Liver (tissue), 8 donors: ENCODE measurements at regions not wholly inside any gene's neighbourhood (a gene's known extent, or its start where the extent isn't known, plus 50 kb on each side); places are given as distances from the start of the nearest gene placed in this dataset.

Experiments used
- DNase-seq: peaks from one replicate; pipeline ENCODE4 v3.0.0-alpha.2; 2017; ENCODE audit warnings: low spot score
- H3K27ac ChIP-seq, 2 donors: one replicate each; pipeline ENCODE4 v1.7.0; 2013; ENCODE audit warnings: inconsistent platforms in 2 of 2, low read length in 2 of 2, control low read depth in 1 of 2, low read depth in 1 of 2, mild to moderate bottlenecking in 1 of 2
- H3K27me3 ChIP-seq, 4 donors: one replicate each; pipeline versions ENCODE4 v1.6.1 to v1.7.0; 2013; ENCODE audit warnings: low read length in 3 of 4, inconsistent platforms in 1 of 4, mild to moderate bottlenecking in 1 of 4, moderate library complexity in 1 of 4; ENCODE audit not compliant: control insufficient read depth in 4 of 4, insufficient read depth in 4 of 4
- H3K36me3 ChIP-seq, 4 donors: one replicate each; pipeline versions ENCODE4 v1.6.1 to v1.7.0; 2013; ENCODE audit warnings: low read length in 3 of 4, mild to moderate bottlenecking in 3 of 4, low read depth in 1 of 4, moderate library complexity in 1 of 4; ENCODE audit not compliant: control insufficient read depth in 4 of 4, insufficient read depth in 3 of 4
- H3K4me1 ChIP-seq, 4 donors: one replicate each; pipeline versions ENCODE4 v1.6.1 to v1.7.0; 2013; ENCODE audit warnings: low read length in 3 of 4, mild to moderate bottlenecking in 3 of 4, moderate library complexity in 1 of 4; ENCODE audit not compliant: control insufficient read depth in 4 of 4, insufficient read depth in 4 of 4
- H3K4me3 ChIP-seq, 3 donors: one replicate each; pipeline versions ENCODE4 v1.6.1 to v1.7.0; 2013; ENCODE audit warnings: low read length in 3 of 3, control low read depth in 1 of 3, low read depth in 1 of 3, mild to moderate bottlenecking in 1 of 3
- H3K9ac ChIP-seq, 2 donors: one replicate each; pipeline ENCODE4 v1.7.0; 2013; ENCODE audit warnings: low read length in 2 of 2, mild to moderate bottlenecking in 2 of 2, moderate library complexity in 2 of 2, control low read depth in 1 of 2, low read depth in 1 of 2
- H3K9me3 ChIP-seq, 4 donors: one replicate each; pipeline versions ENCODE4 v1.6.1 to v1.7.0; 2013; ENCODE audit warnings: low read length in 3 of 4; ENCODE audit not compliant: control insufficient read depth in 4 of 4
- ATF3 ChIP-seq: IDR thresholded peaks from 2 replicates; pipeline ENCODE4 v1.6.1; 2016; ENCODE audit warnings: antibody characterized with exemption
- CTCF ChIP-seq: fragments of 150-350 bp; IDR thresholded peaks from 2 replicates; pipeline ENCODE4 v1.5.1; 2017; ENCODE audit warnings: improper control_type of control experiment, low read depth, low read length; ENCODE audit not compliant: missing input control
- FOXA1 ChIP-seq: IDR thresholded peaks from 2 replicates; pipeline ENCODE4 v1.6.1; 2016; ENCODE audit warnings: antibody characterized with exemption
- FOXA2 ChIP-seq: IDR thresholded peaks from 2 replicates; pipeline ENCODE4 v1.6.1; 2016; ENCODE audit warnings: antibody characterized with exemption
- GABPA ChIP-seq, 2 donors: IDR thresholded peaks in 1 of 2; conservative IDR thresholded peaks in 1 of 2; 2 replicates each; pipeline ENCODE4 v1.6.1; 2016; ENCODE audit warnings: antibody characterized with exemption in 2 of 2, mild to moderate bottlenecking in 1 of 2, moderate library complexity in 1 of 2
- HNF4A ChIP-seq, 2 donors: conservative IDR thresholded peaks; 2 replicates each; pipeline ENCODE4 v1.6.1; 2016; ENCODE audit warnings: antibody characterized with exemption in 2 of 2, mild to moderate bottlenecking in 2 of 2
- HNF4G ChIP-seq: IDR thresholded peaks from 2 replicates; pipeline ENCODE4 v1.6.1; 2016; ENCODE audit warnings: antibody characterized with exemption
- JUND ChIP-seq, 2 donors: IDR thresholded peaks; 2 replicates each; pipeline ENCODE4 v1.6.1; 2016; ENCODE audit warnings: antibody characterized with exemption in 2 of 2
- MAX ChIP-seq: IDR thresholded peaks from 2 replicates; pipeline ENCODE4 v1.6.1; 2016; ENCODE audit warnings: antibody characterized with exemption
- NR2F2 ChIP-seq: IDR thresholded peaks from 2 replicates; pipeline ENCODE4 v1.6.1; 2016; ENCODE audit warnings: antibody characterized with exemption
- RAD21 ChIP-seq, 2 donors: IDR thresholded peaks; 2 replicates each; pipeline ENCODE4 v1.6.1; 2016; ENCODE audit warnings: antibody characterized with exemption in 2 of 2, mild to moderate bottlenecking in 2 of 2
- REST ChIP-seq: IDR thresholded peaks from 2 replicates; pipeline ENCODE4 v1.6.1; 2016; ENCODE audit warnings: antibody characterized with exemption, mild to moderate bottlenecking
- RXRA ChIP-seq, 2 donors: IDR thresholded peaks; 2 replicates each; pipeline ENCODE4 v1.6.1; 2017 to 2018; ENCODE audit warnings: antibody characterized with exemption in 2 of 2, mild to moderate bottlenecking in 1 of 2
- SP1 ChIP-seq: IDR thresholded peaks from 2 replicates; pipeline ENCODE4 v1.6.1; 2018; ENCODE audit warnings: antibody characterized with exemption, mild to moderate bottlenecking
- TAF1 ChIP-seq: conservative IDR thresholded peaks from 2 replicates; pipeline ENCODE4 v1.6.1; 2016; ENCODE audit warnings: antibody characterized with exemption, mild to moderate bottlenecking
- YY1 ChIP-seq: IDR thresholded peaks from 2 replicates; pipeline ENCODE4 v1.6.1; 2016; ENCODE audit warnings: antibody characterized with exemption, mild to moderate bottlenecking
- WGBS: extraction: QIAGEN DNeasy Blood & Tissue Kit; methylation state at CpG from one replicate; pipeline ENCODE4 v1.1.7; 2013; 5-methylcytosine and 5-hydroxymethylcytosine counted together
- donor health status: healthy.
- donor health status: healthy.
- donor health status: healthy.
- donor health status: healthy.
- donor health status: healthy.

- Histone ChIP-seq H3K27ac (no peak overlapping the region), H3K4me1 (no peaks in the 10 kb centered on the region), H3K27me3 (no peaks in the 10 kb centered on the region), H3K4me3 (no peak overlapping the region), H3K36me3 (no peaks in the 10 kb centered on the region), H3K9ac (no peak overlapping the region), H3K9me3 (peaks cover 0 to 4% (median 0%) of the 10 kb centered on the region in 4 donors)
- DNase-seq, result no peak
- TF ChIP-seq SP1, result no peak
- WGBS, result 70% methylated on average over 4 of the region's 4 CpGs
These were observed 118.2 kb downstream of the CDC5L start for GRCh38 chr6:44505751-44506150.

- Histone ChIP-seq H3K4me1 (no peaks in the 10 kb centered on the region), H3K27ac (no peak overlapping the region), H3K27me3 (no peaks in the 10 kb centered on the region), H3K36me3 (no peaks in the 10 kb centered on the region), H3K9me3 (no peaks in the 10 kb centered on the region), H3K4me3 (no peak overlapping the region), H3K9ac (no peak overlapping the region)
- TF ChIP-seq RAD21 (IDR thresholded peaks at IDR 0.05) (no peak), REST (no peak), RXRA (IDR thresholded peaks at IDR 0.05) (no peak), YY1 (no peak), HNF4G (no peak), FOXA2 (no peak), TAF1 (no peak), ATF3 (no peak), MAX (no peak), FOXA1 (no peak), HNF4A (conservative IDR thresholded peaks at IDR 0.05) (no peak), SP1 (no peak)
- DNase-seq, result no peak
- 94% methylated on average over 1 of the region's 1 CpG for WGBS
These were observed 119.5 kb downstream of the CDC5L start for GRCh38 chr6:44507014-44507413.

- no peaks in the 10 kb centered on the region for H3K9me3 ChIP-seq
- no peak overlapping the region for H3K4me3 ChIP-seq
- no peaks in the 10 kb centered on the region for H3K4me1 ChIP-seq
- H3K27ac ChIP-seq, result no peak overlapping the region
- H3K36me3 ChIP-seq, result no peaks in the 10 kb centered on the region
- no peak for DNase-seq
- 99% methylated on average over 1 of the region's 1 CpG for WGBS
- no peaks in the 10 kb centered on the region for H3K27me3 ChIP-seq
- no peak overlapping the region for H3K9ac ChIP-seq
- TF ChIP-seq MAX, result no peak
- TF ChIP-seq GABPA (IDR thresholded peaks at IDR 0.05 in 1 of 2, conservative IDR thresholded peaks at IDR 0.05 in 1 of 2), result no peak
- TF ChIP-seq CTCF, result no peak
- TF ChIP-seq HNF4A (conservative IDR thresholded peaks at IDR 0.05), result no peak
- TF ChIP-seq TAF1, result no peak
- no peak for TF ChIP-seq REST
- no peak for TF ChIP-seq JUND (IDR thresholded peaks at IDR 0.05)
- TF ChIP-seq FOXA1, result no peak
- no peak for TF ChIP-seq FOXA2
- TF ChIP-seq NR2F2, result no peak
- no peak for TF ChIP-seq ATF3
- no peak for TF ChIP-seq RAD21 (IDR thresholded peaks at IDR 0.05)
- no peak for TF ChIP-seq YY1
These were observed 121.1 kb downstream of the CDC5L start for GRCh38 chr6:44508646-44509045.
